ENCODE measurements at regions not wholly inside any gene's neighbourhood (a gene's known extent, or its start where the extent isn't known, plus 50 kb on each side); places are given as distances from the start of the nearest gene placed in this dataset.

DNA sequence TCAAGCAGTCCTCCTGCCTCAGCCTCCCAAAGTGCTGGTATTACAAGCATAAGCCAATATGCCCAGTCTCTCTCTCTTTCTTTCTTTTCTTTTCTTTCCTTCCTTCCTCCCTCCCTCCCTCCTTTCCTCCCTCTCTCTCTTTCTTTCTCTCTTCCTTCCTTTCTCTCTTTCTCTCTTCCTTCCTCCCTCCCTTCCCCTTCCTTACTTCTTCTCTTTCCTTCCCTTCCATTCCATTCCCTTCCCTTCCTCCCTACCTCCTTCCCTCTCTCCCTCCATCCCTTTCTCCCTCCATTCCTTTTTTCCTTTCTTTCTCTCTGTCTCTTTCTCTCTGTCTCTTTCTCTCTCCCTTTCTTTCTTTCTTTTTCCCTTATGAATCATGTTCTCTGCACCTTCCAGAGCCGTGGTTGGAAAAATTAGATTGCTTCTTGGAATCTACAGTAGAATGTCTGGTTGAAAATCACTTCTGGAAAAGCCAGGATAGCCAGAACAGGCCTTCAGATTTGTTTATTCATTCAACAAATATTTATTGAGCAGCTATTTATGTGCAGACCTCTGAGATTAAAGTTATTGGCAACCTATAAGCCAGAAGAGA lies 68.4 kb upstream of the ARHGAP5 start:
- TF ChIP-seq, protein P1, sequence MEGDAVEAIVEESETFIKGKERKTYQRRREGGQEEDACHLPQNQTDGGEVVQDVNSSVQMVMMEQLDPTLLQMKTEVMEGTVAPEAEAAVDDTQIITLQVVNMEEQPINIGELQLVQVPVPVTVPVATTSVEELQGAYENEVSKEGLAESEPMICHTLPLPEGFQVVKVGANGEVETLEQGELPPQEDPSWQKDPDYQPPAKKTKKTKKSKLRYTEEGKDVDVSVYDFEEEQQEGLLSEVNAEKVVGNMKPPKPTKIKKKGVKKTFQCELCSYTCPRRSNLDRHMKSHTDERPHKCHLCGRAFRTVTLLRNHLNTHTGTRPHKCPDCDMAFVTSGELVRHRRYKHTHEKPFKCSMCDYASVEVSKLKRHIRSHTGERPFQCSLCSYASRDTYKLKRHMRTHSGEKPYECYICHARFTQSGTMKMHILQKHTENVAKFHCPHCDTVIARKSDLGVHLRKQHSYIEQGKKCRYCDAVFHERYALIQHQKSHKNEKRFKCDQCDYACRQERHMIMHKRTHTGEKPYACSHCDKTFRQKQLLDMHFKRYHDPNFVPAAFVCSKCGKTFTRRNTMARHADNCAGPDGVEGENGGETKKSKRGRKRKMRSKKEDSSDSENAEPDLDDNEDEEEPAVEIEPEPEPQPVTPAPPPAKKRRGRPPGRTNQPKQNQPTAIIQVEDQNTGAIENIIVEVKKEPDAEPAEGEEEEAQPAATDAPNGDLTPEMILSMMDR (IDR thresholded peaks at IDR 0.05; ENCODE audit: low read depth, low read length, poor library complexity, severe bottlenecking): no peak
- TF ChIP-seq EZH2phosphoT487 (IDR thresholded peaks at IDR 0.05; ENCODE audit: borderline replicate concordance, low read length): no peak

All from DOHH2 (cell line).